ENCODE measurements at regions not wholly inside any gene's neighbourhood (a gene's known extent, or its start where the extent isn't known, plus 50 kb on each side); places are given as distances from the start of the nearest gene placed in this dataset.

GRCh38 chr15:37219211-37219701 is 118.9 kb upstream of the MEIS2 start:
- Histone ChIP-seq H3K4me3 (ENCODE audit: low read length in 2 of 2) (no peak overlapping the region), H3K9ac (ENCODE audit: low read length in 2 of 2) (no peak overlapping the region)

GRCh38 chr15:37220949-37221670 is 120.8 kb upstream of the MEIS2 start:
- Histone ChIP-seq H3K27ac (ENCODE audit: low read length) (no peak overlapping the region), H3K27me3 (ENCODE audit: control insufficient read depth in 1 of 2, insufficient read depth in 2 of 2, low read length in 2 of 2) (no peaks in the 10 kb centered on the region), H3K9me3 (ENCODE audit: control insufficient read depth in 2 of 2, low read length in 2 of 2) (no peaks in the 10 kb centered on the region), H3K9ac (ENCODE audit: low read length in 2 of 2) (no peak overlapping the region), H3K4me3 (ENCODE audit: low read length in 2 of 2) (no peak overlapping the region), H3K36me3 (ENCODE audit: control insufficient read depth in 2 of 2, insufficient read depth in 2 of 2, low read length in 2 of 2) (no peaks in the 10 kb centered on the region), H3K4me1 (ENCODE audit: control insufficient read depth, insufficient read depth, low read length) (no peaks in the 10 kb centered on the region)

More at GRCh38 chr15:37219211-37219701, 118.9 kb upstream of the MEIS2 start:
- Histone ChIP-seq H3K27ac (ENCODE audit: low read length) (no peak overlapping the region), H3K9me3 (ENCODE audit: control insufficient read depth in 2 of 2, low read length in 2 of 2) (no peaks in the 10 kb centered on the region), H3K36me3 (ENCODE audit: control insufficient read depth in 2 of 2, insufficient read depth in 2 of 2, low read length in 2 of 2) (no peaks in the 10 kb centered on the region), H3K4me1 (ENCODE audit: control insufficient read depth, insufficient read depth, low read length) (no peaks in the 10 kb centered on the region), H3K27me3 (ENCODE audit: control insufficient read depth in 1 of 2, insufficient read depth in 2 of 2, low read length in 2 of 2) (no peaks in the 10 kb centered on the region)

GRCh38 chr15:37221671-37222145 is 121.4 kb upstream of the MEIS2 start:
- Histone ChIP-seq H3K4me1 (ENCODE audit: control insufficient read depth, insufficient read depth, low read length) (no peaks in the 10 kb centered on the region), H3K9me3 (ENCODE audit: control insufficient read depth in 2 of 2, low read length in 2 of 2) (no peaks in the 10 kb centered on the region), H3K4me3 (ENCODE audit: low read length in 2 of 2) (no peak overlapping the region), H3K27ac (ENCODE audit: low read length) (no peak overlapping the region), H3K36me3 (ENCODE audit: control insufficient read depth in 2 of 2, insufficient read depth in 2 of 2, low read length in 2 of 2) (no peaks in the 10 kb centered on the region), H3K9ac (ENCODE audit: low read length in 2 of 2) (no peak overlapping the region), H3K27me3 (ENCODE audit: control insufficient read depth in 1 of 2, insufficient read depth in 2 of 2, low read length in 2 of 2) (no peaks in the 10 kb centered on the region)

- no peaks in the 10 kb centered on the region for H3K27me3 ChIP-seq (ENCODE audit: control insufficient read depth in 1 of 2, insufficient read depth in 2 of 2, low read length in 2 of 2)
- H3K4me1 ChIP-seq (ENCODE audit: control insufficient read depth, insufficient read depth, low read length): no peaks in the 10 kb centered on the region
- H3K4me3 ChIP-seq (ENCODE audit: low read length in 2 of 2): no peak overlapping the region
- H3K27ac ChIP-seq (ENCODE audit: low read length): no peak overlapping the region
- H3K9me3 ChIP-seq (ENCODE audit: control insufficient read depth in 2 of 2, low read length in 2 of 2): no peaks in the 10 kb centered on the region
- no peaks in the 10 kb centered on the region for H3K36me3 ChIP-seq (ENCODE audit: control insufficient read depth in 2 of 2, insufficient read depth in 2 of 2, low read length in 2 of 2)
- no peak overlapping the region for H3K9ac ChIP-seq (ENCODE audit: low read length in 2 of 2)
Observed at GRCh38 chr15:37223089-37223488, 122.7 kb upstream of the MEIS2 start.

- Histone ChIP-seq H3K27me3 (ENCODE audit: control insufficient read depth in 1 of 2, insufficient read depth in 2 of 2, low read length in 2 of 2) (no peaks in the 10 kb centered on the region), H3K9ac (ENCODE audit: low read length in 2 of 2) (no peak overlapping the region), H3K9me3 (ENCODE audit: control insufficient read depth in 2 of 2, low read length in 2 of 2) (no peaks in the 10 kb centered on the region), H3K4me1 (ENCODE audit: control insufficient read depth, insufficient read depth, low read length) (no peaks in the 10 kb centered on the region), H3K4me3 (ENCODE audit: low read length in 2 of 2) (no peak overlapping the region), H3K36me3 (ENCODE audit: control insufficient read depth in 2 of 2, insufficient read depth in 2 of 2, low read length in 2 of 2) (no peaks in the 10 kb centered on the region), H3K27ac (ENCODE audit: low read length) (no peak overlapping the region)
Observed at GRCh38 chr15:37229855-37230619, 129.7 kb upstream of the MEIS2 start.

GRCh38 chr15:37245358-37245757 is 145.0 kb upstream of the MEIS2 start:
- Histone ChIP-seq H3K27ac (ENCODE audit: low read length) (no peak overlapping the region), H3K36me3 (ENCODE audit: control insufficient read depth in 2 of 2, insufficient read depth in 2 of 2, low read length in 2 of 2) (no peaks in the 10 kb centered on the region), H3K4me1 (ENCODE audit: control insufficient read depth, insufficient read depth, low read length) (no peaks in the 10 kb centered on the region), H3K9ac (ENCODE audit: low read length in 2 of 2) (no peak overlapping the region), H3K9me3 (ENCODE audit: control insufficient read depth in 2 of 2, low read length in 2 of 2) (no peaks in the 10 kb centered on the region), H3K27me3 (ENCODE audit: control insufficient read depth in 1 of 2, insufficient read depth in 2 of 2, low read length in 2 of 2) (no peaks in the 10 kb centered on the region), H3K4me3 (ENCODE audit: low read length in 2 of 2) (no peak overlapping the region)

- H3K27ac ChIP-seq (ENCODE audit: low read length): no peak overlapping the region
- no peaks in the 10 kb centered on the region for H3K27me3 ChIP-seq (ENCODE audit: control insufficient read depth in 1 of 2, insufficient read depth in 2 of 2, low read length in 2 of 2)
- H3K9ac ChIP-seq (ENCODE audit: low read length in 2 of 2): no peak overlapping the region
- no peaks in the 10 kb centered on the region for H3K4me1 ChIP-seq (ENCODE audit: control insufficient read depth, insufficient read depth, low read length)
- no peaks in the 10 kb centered on the region for H3K36me3 ChIP-seq (ENCODE audit: control insufficient read depth in 2 of 2, insufficient read depth in 2 of 2, low read length in 2 of 2)
- no peaks in the 10 kb centered on the region for H3K9me3 ChIP-seq (ENCODE audit: control insufficient read depth in 2 of 2, low read length in 2 of 2)
- H3K4me3 ChIP-seq (ENCODE audit: low read length in 2 of 2): no peak overlapping the region
Observed at GRCh38 chr15:37246065-37246464, 145.7 kb upstream of the MEIS2 start.

- H3K36me3 ChIP-seq (ENCODE audit: control insufficient read depth in 2 of 2, insufficient read depth in 2 of 2, low read length in 2 of 2): no peaks in the 10 kb centered on the region
- no peak overlapping the region for H3K4me3 ChIP-seq (ENCODE audit: low read length in 2 of 2)
- H3K27ac ChIP-seq (ENCODE audit: low read length): no peak overlapping the region
- no peak overlapping the region for H3K9ac ChIP-seq (ENCODE audit: low read length in 2 of 2)
- no peaks in the 10 kb centered on the region for H3K9me3 ChIP-seq (ENCODE audit: control insufficient read depth in 2 of 2, low read length in 2 of 2)
- no peaks in the 10 kb centered on the region for H3K4me1 ChIP-seq (ENCODE audit: control insufficient read depth, insufficient read depth, low read length)
- H3K27me3 ChIP-seq (ENCODE audit: control insufficient read depth in 1 of 2, insufficient read depth in 2 of 2, low read length in 2 of 2): no peaks in the 10 kb centered on the region
Observed at GRCh38 chr15:37246856-37247255, 146.5 kb upstream of the MEIS2 start.

GRCh38 chr15:37249249-37249648 is 148.9 kb upstream of the MEIS2 start:
- H3K27ac ChIP-seq (ENCODE audit: low read length): no peak overlapping the region
- no peaks in the 10 kb centered on the region for H3K36me3 ChIP-seq (ENCODE audit: control insufficient read depth in 2 of 2, insufficient read depth in 2 of 2, low read length in 2 of 2)
- H3K4me3 ChIP-seq (ENCODE audit: low read length in 2 of 2): no peak overlapping the region
- no peaks in the 10 kb centered on the region for H3K27me3 ChIP-seq (ENCODE audit: control insufficient read depth in 1 of 2, insufficient read depth in 2 of 2, low read length in 2 of 2)
- H3K4me1 ChIP-seq (ENCODE audit: control insufficient read depth, insufficient read depth, low read length): no peaks in the 10 kb centered on the region
- no peaks in the 10 kb centered on the region for H3K9me3 ChIP-seq (ENCODE audit: control insufficient read depth in 2 of 2, low read length in 2 of 2)
- H3K9ac ChIP-seq (ENCODE audit: low read length in 2 of 2): no peak overlapping the region

GRCh38 chr15:37252530-37252929 is 152.2 kb upstream of the MEIS2 start:
- H3K27me3 ChIP-seq (ENCODE audit: control insufficient read depth in 1 of 2, insufficient read depth in 2 of 2, low read length in 2 of 2): no peaks in the 10 kb centered on the region
- H3K4me3 ChIP-seq (ENCODE audit: low read length in 2 of 2): no peak overlapping the region
- H3K36me3 ChIP-seq (ENCODE audit: control insufficient read depth in 2 of 2, insufficient read depth in 2 of 2, low read length in 2 of 2): no peaks in the 10 kb centered on the region
- no peak overlapping the region for H3K9ac ChIP-seq (ENCODE audit: low read length in 2 of 2)
- no peaks in the 10 kb centered on the region for H3K4me1 ChIP-seq (ENCODE audit: control insufficient read depth, insufficient read depth, low read length)
- no peak overlapping the region for H3K27ac ChIP-seq (ENCODE audit: low read length)
- no peaks in the 10 kb centered on the region for H3K9me3 ChIP-seq (ENCODE audit: control insufficient read depth in 2 of 2, low read length in 2 of 2)

GRCh38 chr15:37253877-37254276 is 153.5 kb upstream of the MEIS2 start:
- Histone ChIP-seq H3K27ac (ENCODE audit: low read length) (no peak overlapping the region), H3K4me1 (ENCODE audit: control insufficient read depth, insufficient read depth, low read length) (no peaks in the 10 kb centered on the region), H3K9ac (ENCODE audit: low read length in 2 of 2) (no peak overlapping the region), H3K9me3 (ENCODE audit: control insufficient read depth in 2 of 2, low read length in 2 of 2) (no peaks in the 10 kb centered on the region), H3K4me3 (ENCODE audit: low read length in 2 of 2) (no peak overlapping the region), H3K36me3 (ENCODE audit: control insufficient read depth in 2 of 2, insufficient read depth in 2 of 2, low read length in 2 of 2) (no peaks in the 10 kb centered on the region), H3K27me3 (ENCODE audit: control insufficient read depth in 1 of 2, insufficient read depth in 2 of 2, low read length in 2 of 2) (no peaks in the 10 kb centered on the region)
